Fibroblast of skin of back (primary cell): ENCODE measurements at regions not wholly inside any gene's neighbourhood (a gene's known extent, or its start where the extent isn't known, plus 50 kb on each side); places are given as distances from the start of the nearest gene placed in this dataset.

Experiments used
- DNase-seq: peaks from one replicate; pipeline ENCODE4 v3.0.0-alpha.2; 2013

- no peak for DNase-seq
These were observed 655.5 kb upstream of the ZNF608 start for GRCh38 chr5:125401724-125402622.

- no peak for DNase-seq
These were observed 656.3 kb upstream of the ZNF608 start for GRCh38 chr5:125402787-125403186.

GRCh38 chr5:125404056-125404455 lies 657.6 kb upstream of the ZNF608 start:
- no peak for DNase-seq

DNA sequence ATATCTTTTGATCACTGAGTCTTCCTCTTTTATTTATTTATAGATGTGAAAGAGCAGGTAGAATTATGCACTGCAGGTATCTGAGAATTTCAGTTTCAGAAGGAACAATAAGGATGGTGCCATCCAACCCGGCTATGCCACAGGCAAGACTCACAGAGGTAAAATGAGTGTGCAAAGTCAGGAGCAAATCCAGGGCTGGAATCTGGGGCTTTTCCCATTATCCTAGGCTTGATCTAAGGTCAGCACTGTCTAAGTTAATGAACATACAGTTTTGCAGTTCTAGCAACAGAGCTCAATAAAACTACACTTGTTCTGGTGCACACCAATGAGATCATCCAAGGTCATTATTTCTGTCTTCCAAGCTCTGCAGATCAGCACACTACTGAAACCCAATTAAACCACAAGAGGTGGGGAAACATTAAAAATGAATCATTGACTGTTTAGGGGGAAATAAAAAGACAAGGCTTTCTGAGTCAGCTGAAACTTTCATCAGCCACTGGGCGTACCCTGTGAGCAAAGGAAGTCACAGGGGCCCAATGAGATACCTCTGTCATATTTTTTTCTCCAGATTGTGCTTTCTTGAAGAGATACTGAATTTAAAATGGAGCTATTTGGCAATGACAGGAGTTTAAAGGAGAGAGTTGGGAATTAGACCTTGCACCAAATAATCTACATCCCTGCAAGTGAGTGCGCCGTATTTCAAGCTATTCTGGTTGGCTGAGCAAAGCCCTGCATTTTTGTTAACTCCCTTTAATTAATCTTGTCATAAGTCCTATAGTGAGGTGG lies 662.2 kb upstream of the ZNF608 start:
- peak; percentile 91 for DNase-seq

DNA sequence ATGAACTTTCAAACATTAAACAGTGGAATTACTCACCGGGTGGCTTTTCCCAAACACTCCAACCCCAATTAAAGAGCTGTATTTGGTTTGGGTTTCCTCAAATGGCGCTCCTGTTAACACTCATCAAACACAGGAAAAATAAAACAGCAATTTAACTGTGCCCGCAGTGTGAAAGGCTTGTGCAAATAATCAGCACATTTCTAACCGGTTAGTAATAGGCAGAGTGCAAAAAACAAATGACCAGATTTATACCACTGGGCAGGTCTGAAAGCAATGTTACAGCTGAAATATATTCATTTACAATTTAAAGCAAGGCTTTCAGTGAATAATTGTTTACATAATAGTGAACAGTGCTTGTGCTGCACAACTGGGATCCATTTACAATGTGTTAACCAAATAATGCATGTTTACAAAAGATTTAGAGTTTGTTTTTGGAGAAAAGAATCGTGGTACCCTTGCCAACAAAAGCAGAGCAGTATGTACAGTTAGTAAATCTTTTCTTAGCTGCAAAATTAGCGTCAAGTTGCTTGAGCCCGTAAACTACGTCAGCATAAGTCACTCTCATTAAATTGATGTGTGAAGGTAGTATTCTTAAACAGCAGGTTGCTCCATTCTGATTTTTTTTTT lies 662.9 kb upstream of the ZNF608 start:
- DNase-seq: peak; percentile 58

GRCh38 chr5:125409861-125410536 lies 663.6 kb upstream of the ZNF608 start:
- no peak for DNase-seq

DNA sequence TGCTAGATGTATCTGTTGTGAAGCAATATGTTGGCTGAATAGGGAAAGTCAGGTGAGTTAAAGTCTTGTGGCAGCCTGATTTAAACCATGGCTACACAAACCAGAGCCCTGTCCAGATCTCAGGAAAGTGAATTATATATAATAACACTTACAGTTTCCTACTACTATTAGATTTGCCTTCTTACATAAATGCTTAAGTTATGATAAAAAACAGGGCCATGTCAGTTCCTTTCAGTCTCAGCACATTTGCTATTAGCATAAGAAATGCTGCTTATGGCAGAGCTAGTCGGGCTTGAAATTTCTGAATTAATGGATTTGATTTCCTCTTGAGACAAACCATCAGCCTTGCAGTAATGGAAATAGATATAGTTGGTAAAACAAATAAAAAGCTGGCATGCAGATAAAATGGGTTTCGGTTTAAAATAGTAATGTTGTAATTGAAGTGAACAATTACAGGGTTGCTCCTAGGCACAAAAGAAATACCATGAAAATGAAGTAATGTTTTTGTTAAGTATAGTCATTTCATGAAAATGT lies 664.2 kb upstream of the ZNF608 start:
- DNase-seq: peak; percentile 87

DNA sequence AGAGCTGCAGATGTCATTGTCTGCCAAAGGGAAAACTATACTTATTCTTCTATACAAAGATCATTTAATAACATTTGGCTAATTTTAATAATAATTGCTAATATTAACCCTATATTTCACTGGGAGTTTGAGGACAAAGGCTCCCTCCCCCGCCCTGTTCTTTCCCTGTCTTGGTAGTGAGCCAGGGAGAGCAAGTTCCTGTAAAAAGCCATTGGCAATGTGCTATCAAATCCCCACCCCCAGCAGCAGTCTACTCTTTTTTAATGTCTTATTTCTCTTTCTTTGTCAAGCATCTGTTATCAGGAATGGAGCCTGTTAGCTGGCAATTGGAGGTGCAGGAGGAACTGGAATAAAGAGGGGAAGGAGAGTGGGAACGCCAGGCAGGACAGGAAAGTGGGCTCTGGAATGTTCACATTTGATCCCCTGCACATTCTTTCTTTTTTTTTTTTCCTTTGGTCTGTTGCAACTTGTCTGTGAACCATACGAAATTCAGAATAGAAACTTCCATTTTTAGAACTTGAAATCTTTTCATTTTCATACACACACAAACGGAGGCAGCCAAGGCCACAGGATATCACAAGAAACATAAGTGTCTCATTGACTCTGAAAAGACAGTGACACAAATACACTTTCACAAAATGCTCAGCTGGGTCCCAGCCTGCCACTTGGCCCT lies 664.8 kb upstream of the ZNF608 start:
- peak; percentile 73 for DNase-seq

GRCh38 chr5:125411744-125412560 lies 665.5 kb upstream of the ZNF608 start:
- DNase-seq: peak; percentile 34

GRCh38 chr5:125412561-125413495 lies 666.4 kb upstream of the ZNF608 start:
- DNase-seq: peak; percentile 77

DNA sequence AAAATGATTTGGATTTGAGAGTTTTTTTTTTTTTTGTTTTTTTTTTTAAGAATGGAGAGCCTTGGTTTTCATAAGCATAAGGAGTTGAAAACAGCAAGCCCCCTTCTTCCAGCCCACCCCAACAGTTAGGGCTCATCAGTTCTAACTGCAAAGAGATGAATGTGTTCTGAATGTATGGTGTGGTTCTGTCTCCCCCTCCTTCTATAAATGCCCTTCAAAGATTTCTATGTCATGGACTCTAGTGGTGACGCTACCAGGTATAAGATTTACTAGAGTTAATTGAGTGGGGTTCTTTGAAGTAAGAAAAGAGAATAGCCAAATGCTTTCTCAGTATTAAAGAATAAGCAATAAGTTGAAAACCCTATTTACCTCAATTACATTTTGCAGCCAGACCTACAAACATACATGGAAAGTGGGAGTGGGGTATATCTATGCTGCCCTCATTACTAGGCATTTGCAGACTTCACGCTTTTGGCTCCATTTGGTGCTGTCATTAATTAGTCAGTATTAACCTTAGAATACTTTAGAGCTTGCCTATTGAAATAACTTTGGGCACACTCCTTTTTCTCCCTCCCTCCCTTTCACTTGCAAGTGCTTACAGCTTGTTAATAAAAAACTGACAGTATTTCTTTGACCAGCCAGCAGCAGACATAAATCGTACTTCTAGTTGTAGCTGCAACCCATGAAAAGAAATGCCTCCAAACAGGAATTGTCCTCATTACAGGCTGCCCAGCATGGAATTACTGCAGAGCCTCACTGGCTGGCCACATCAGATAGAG lies 667.2 kb upstream of the ZNF608 start:
- DNase-seq: no peak

DNA sequence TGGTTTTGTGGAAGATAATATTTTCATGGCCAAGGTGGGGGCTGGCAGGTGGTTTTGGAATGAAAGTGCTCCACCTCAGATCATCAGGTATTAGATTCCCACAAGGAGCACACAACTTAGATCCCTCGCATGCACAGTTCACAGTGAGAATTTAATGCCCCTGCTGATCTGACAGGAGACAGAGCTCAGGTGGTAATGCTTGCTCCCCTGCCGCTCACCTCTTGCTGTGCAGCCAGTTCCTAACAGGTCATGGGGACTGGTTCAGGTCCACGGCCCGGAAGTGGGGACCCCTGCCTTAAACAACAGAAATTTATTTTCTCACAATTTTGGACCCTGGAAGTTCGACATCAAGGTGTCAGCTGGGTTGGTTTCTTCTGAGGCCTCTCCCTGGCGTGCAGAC lies 668.7 kb upstream of the ZNF608 start:
- DNase-seq: no peak

DNA sequence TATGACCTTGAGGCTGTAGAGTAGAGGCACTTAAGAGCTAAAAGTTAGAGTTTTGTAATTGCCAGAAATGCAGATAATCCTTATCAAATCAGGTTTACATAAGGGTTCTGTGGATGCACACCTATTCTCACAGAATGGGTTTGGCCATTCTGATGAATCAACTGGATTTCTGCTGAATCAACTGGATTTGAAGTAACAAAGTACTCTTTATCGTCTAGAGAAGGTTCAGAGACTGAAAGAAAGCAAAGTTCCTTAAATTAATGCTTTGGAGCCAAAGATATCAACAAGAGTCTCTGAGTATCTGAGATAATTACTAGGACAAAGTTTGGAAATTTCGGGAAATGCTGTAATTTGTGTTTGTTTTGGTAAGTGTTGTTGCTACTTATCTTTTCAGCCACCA lies 669.6 kb upstream of the ZNF608 start:
- DNase-seq: no peak

GRCh38 chr5:125421006-125421405 lies 674.6 kb upstream of the ZNF608 start:
- DNase-seq: no peak

- DNase-seq: no peak
These were observed 675.9 kb upstream of the ZNF608 start for GRCh38 chr5:125422342-125422741.

DNA sequence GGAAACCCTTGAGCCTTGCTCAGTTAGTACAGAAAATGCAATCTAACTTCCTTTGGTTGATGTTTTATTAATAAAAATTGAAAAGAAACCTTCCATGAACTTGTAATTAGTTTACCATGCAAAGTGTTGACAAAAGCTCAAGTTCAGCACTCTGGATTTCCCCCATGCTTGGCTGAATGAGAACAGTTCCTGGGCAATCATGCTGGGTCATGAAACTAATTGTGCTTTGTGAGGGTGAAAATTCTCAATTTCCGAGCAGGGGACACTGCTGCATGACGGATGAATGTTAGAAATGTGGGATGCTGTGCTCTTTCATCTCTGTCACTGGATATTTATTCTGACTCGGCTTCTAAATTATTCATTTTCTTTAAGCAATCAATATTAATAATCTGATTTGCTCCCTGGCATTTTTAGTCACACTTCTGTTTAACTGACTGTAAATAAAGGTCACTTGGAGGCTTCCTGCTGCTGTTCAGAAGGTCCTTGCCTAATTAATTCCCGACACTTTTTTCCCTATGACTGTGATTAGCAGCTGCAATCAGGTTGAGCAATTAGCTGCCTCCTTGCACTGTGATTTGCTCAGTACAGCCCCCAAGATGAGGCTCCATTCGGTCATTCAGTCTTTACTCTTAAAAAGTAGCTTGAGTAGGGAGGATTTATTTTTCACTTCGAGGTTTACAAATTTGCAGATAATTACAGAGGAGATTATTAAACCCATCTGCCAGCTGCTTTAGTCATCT lies 678.1 kb upstream of the ZNF608 start:
- DNase-seq: peak; percentile 3

- DNase-seq: no peak
These were observed 683.1 kb upstream of the ZNF608 start for GRCh38 chr5:125429498-125429897.

DNA sequence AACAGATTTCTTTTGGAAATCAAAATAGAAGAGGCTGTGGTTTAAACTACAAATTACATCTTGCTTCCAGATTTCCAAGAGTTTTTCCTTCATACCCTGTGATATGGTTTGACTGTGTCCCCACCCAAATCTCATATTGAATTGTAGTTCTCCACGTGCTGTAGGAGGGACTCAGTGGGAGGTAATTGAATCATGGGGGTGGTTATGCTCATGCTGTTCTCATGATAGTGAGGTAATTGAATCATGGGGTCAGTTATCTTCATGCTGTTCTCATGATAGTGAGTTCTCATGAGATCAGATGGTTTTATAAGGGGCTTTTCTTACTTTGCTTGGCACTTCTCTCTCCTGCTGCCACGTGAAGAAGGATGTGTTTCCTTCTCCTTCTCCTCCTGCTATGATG lies 687.0 kb upstream of the ZNF608 start:
- DNase-seq: no peak
